OCI-LY3 (cell line): ENCODE measurements at regions not wholly inside any gene's neighbourhood (a gene's known extent, or its start where the extent isn't known, plus 50 kb on each side); places are given as distances from the start of the nearest gene placed in this dataset.

Experiments
- CTCF ChIP-seq: fragments of 200-600, 300-600 bp; sonication (generic); IDR thresholded peaks from 2 replicates; pipeline ENCODE4 v1.5.1; 2014; ENCODE audit warnings: antibody characterized with exemption, low read length, low read depth
- EZH2phosphoT487 ChIP-seq: fragments of 200-600 bp; shearing (Covaris generic); IDR thresholded peaks from 2 replicates; pipeline ENCODE4 v1.6.1; 2018; ENCODE audit warnings: antibody characterized with exemption, mixed run types, low read depth

- no peak for TF ChIP-seq CTCF
- TF ChIP-seq EZH2phosphoT487: no peak
These were observed 158.9 kb downstream of the AKR1D1 start for GRCh38 chr7:138235207-138235606.
